IPS DF 4.7 (cell line): ENCODE measurements at regions not wholly inside any gene's neighbourhood (a gene's known extent, or its start where the extent isn't known, plus 50 kb on each side); places are given as distances from the start of the nearest gene placed in this dataset.

Experiments used
- DNase-seq: peaks from one replicate; pipeline ENCODE4 v3.0.0-alpha.2; 2013; ENCODE audit warnings: low spot score; ENCODE audit errors: extremely low read depth

DNA sequence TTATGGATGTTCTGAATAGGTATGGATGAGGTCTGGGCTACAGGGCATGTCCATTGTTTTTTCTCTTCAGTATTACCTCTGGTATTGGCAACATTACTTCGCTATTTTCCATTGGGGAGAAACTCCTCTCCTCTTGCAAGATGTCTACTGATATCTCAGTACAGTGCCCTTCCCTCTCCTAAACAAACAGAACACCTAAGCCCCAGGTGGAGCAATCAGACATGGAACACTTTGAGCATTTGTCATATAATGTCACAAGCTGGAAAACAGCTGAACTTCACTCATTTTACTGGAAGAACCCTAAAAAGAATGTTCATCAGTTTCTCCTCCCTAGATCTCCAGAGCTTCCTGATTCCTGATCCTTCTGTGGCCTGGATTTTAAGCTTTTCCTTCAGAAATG is 339.8 kb downstream of the FRK start:
- DNase-seq = no peak

DNA sequence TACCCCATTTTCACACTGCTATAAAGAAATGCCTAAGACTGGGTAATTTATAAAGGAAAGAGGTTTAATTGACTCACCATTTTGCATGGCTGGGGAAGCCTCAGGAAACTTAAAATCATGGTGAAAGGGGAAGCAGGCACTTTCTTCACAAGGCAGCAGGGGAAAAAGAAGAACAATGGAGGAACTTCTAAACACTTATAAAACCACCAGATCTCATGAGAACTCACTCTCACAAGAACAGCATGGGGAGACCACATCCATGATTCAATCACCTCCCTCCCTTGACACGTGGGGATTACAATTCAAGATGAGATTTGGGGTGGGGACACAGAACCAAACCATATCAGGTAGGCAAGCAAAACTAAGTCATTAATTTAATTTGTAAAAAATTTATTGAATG is 343.2 kb downstream of the FRK start:
- DNase-seq = no peak

DNA sequence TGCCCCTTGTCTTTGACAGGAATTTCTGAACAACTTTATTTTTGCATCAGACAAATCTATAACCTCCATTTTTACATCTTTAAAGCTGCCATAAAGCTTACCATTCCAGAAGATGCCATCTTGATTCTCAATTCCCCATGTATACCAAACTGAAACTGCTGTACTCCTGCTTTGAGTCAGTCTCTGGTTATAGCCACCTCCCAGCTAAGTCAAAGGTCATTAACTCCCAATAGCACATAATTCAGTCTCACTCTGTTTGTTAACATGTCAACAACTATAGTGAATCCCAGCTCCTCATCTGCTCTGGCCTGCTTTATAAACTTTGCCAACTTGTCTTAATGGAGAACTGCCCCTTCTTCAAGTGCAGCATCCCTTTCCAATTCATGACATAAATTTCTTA is 343.6 kb downstream of the FRK start:
- DNase-seq = no peak

DNA sequence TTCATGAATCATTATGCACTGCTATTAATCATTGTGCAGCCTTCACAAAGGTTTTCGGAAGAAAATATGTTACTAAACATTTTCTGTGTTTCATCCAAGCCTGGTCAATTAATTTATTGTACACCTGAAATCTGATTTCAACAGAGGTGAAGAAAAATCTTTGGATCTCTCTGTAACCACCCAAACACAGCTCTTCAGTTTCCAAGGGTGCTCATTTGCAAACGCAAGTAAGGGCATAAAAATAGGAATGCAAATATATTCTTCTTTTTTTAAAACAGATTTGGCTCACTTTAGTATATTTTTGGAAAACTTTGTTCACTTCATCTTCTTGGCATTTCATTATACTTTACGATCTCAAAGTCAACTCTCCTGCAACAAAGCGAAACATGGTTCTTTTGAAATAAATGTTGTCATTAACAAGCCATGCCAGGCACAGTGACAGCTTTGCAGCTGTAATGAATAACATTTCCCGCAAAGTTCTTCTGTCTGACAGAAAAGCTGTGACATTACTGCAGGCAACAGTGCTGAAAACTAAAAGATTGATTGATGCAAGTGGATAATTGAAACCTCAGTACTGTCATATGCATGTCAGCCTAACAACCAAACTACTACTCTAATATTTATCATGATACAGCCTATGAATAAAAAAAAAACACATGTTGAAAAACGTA is 348.3 kb downstream of the FRK start:
- DNase-seq = no peak

DNA sequence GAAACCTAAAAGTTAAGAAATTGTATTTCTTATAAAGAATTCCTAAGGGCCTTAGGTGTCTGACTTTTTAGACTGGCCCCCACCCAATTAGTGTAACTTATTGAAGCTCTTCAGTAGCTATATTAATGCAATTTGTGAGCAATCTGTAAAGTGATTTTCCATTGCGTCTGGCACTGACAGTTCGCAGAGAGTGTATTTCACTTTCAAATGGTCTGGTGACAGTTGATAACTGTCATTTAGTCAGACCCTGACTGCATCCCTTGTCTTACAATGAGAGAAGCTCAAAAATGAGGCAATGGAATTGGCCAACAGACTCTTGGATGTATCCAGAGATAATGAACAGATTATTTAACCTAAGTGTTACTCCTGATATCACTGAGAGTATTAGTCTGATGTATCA is 351.8 kb downstream of the FRK start:
- DNase-seq = no peak

DNA sequence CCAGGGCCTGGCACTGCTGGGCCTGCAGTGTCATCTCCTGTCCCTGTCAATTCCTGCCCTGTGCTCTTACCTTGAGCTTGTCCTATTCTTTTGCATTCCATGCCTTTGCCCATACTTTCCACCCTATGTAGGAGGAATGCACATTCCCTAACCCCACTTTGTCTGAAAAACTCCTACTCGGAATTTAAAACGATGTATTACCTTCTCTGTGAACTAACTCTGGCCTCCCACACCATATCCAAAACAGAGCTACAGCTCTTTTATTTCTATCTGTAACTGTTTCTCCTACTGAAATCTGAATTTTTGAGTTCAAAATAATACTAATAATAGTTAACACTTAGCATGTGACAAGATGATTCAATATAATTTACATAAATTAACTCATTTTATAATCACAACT is 353.7 kb downstream of the FRK start:
- no peak for DNase-seq

DNA sequence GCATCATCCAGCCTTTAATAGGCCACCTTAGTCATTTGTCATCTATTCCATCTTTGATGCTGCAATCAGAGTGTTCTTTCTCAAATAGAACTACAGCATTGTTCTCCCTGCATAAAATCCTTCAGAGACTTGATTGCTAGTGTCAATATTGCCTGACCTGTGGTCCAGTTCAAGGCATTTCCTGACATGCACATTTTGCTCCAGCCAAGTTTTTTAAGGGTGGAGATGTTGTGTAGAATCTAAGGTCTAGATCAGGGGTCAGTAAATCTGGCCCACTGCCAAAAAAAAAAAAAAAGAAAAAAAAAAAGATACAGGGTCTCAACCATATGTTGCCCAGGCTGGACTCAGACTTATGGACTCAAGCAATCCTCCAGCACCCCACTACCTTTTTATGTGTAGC is 354.4 kb downstream of the FRK start:
- DNase-seq = no peak

DNA sequence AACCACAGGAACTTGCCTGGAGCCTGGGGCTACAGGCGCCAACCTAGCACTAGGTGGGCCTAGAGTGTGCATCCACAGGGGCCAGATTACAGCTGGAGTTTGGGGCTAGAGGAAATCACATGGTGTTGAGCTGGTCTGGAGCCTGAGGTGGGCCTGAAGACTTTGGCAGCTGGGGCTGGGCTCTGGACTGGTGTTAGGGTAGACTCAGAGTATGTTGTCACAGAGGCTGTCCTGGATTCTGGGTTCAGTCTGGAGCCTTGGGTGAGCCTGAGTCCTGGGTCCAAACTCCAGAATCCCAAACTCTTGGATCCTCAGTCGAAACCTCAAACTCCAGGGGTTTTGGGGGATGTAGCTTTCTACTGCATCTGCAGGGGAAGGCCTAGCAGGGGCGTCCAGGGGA is 356.7 kb downstream of the FRK start:
- DNase-seq = no peak

DNA sequence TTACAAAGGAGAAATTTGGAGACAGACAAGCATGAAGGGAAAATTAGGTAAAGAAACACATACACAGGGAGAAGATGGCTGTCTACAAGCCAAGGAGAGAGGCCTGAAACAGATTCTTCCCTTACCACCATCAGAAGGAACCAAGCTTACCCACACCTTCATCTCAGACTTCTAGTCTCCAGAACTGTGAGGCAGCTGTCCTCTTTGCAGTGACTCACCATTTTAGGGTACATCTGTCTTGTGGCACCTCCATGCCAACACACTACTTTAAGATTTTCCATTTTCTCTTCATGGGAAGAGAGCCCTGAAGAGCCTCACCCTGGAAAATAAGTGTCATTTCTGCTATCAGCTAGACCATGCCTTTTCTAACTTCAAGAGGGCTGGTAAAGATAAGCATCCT is 369.3 kb downstream of the FRK start:
- DNase-seq = no peak

DNA sequence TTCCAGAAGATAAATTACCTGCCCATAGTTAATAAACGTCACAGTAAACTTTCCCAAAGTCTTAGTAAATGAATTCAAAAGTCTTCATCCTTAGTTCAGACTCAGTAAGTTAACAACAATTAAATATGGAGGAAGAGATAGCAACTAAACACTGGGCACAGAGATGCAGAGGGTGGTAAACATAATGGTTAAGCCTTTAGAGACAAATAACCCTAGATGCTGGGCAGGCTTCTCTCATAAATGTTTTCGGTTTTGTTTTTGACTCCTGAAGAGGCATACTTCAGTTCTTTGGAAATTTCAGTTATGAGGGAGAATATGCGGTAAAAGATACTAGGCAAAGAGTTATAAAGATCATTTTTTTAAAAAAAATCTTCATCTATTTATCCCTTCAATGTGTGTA is 369.8 kb downstream of the FRK start:
- DNase-seq = no peak

DNA sequence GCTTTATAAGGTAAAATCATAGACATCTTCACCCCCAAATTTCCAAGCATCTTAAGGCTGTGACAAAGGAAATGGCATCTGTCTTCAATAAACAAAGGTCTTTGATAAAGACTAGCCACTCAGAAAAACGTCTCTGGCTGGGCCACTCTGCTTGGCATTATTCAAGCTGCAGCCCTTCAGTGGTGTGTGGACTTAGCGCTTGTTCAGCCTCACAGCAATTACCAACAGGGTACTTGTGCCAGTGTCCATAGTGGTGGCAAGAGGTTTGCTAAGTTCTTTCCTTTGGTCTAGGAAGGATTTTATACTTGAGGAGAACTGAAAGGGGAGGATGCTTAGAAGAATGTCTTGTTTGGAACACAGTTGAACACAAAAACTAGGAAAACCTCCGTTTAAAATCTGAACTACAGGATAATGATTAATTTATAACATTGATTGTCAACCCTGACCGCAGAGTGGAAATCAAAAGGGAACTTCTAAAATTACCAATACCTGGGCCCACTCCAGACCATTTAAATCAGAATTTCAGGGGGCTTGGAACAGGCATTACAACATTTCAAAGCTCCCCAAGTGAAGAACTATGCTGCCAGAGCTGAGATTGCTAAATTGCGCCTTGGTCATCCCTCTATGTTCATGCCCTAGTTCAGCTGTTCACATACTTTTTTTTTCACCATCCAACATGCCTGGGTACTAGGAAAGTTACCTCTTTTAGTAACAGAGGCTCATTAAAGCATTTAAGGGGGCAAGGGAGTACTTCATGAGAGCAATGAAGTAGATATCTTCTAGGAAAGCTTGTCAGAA is 378.5 kb downstream of the FRK start:
- no peak for DNase-seq

DNA sequence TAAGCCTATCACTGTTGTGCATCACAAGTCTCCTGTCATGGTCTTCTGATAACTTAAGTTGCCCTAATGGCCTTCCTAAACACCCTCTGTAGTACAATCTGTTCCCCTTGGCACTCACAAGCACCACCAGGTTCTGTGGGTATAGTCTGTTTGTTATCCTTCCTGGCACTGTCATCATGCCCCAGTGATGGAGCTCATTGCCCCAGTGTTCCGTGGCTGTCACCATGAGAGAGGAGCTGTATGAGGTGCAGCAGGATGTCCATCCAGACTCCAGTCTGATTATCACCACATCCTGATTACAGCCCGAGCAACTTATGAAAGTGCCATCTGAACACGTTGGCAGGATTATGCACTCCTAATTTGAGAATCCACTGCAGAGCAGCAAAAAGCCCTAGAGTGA is 380.1 kb downstream of the FRK start:
- DNase-seq = no peak

DNA sequence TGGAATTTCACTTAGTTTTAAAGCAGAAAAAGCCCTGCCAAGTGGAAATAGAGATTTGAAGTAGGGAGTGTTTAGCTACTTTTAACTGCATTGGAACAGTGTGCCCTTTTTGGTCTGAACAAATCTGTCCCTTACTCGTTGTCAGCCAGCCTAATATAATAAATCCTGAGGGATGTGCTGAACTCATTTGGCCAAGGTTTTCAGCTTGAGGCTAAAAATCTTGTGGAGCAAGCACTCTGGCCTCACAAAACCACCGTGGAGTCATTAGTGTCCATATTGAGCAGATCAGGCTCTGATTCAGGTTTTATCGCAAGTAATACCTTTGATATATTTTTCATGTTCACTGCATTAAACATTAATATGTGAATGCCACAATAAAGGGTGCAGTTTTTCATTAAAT is 383.5 kb downstream of the FRK start:
- DNase-seq = no peak

DNA sequence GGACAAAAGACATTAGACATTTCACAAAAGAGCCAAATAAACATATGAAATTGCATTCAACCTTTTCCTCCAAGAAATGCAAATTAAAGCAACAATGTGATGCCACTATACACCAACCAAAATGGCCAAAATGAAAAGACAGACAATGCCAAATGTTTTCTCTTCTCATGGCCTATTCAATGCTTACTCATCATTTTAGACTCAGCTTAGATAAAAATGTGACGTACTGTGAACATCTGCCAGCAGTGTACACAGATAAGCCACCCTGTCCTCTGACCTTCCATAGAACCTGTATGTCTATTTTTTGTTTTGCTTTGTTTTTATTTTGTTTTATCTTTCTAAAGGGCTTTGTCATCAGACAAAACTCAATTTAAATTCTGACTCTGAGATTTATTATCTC is 385.2 kb downstream of the FRK start:
- no peak for DNase-seq

DNA sequence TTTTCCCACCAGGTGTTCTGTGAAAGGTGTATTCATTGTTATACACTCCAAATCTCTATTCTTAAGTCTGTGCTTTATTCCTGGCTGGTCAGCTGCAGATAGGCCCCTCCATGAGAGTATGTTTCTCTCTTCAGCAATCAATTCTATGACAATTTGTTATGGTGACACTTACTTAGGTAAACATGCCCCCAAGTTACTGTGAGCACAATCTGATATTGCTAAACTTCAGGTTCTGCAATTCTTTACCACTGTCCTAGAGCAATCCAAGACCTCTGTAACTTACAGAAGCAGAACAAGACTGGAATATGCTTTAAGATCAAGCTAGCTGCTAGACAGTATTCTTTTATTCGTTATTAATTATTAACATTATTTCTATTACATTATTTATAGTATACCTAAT is 391.9 kb downstream of the FRK start:
- DNase-seq = no peak

DNA sequence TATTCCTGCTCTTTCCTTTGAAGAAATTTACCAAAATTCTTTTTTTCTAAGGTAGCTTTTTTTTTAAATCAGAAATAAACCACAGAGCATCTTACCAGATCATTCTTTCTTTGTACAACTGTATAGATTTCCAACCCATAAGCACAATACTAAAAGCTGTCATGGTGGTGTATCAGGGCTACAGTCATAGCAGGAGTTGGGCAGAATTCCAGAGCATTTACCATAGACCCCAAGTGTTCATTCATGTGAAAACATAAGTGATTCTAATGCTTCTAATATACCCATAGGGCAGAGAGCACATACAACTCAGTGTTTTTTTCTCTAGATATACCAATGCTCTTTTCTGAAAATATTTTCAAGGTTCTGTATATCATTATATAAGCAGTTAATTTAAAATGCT is 392.5 kb downstream of the FRK start:
- no peak for DNase-seq

DNA sequence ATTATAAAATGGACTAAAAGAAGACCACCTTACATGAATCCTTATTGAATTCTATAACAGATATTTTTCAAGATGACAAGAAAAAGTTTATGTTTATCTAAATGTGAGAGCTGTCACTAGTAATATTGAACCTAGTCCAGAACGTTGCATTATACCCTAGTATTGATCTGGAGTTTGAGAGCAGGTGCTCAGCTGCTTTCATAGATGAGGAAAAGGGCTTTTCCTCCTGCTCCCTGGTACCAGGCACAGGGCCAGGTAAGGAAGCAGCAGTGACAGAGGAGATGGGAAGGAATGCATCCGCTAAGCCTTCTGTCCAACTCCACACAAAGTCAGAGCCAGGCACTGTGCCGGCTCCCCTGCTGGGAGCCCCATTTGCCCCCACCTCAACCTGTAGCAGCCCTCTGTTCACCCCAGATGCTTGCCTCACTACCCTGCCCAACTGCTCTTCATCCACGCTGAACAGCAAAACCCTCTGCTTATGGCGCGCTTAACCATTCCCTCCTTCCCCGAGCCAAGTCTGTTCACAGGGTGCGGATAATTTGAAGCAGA is 393.1 kb downstream of the FRK start:
- no peak for DNase-seq

DNA sequence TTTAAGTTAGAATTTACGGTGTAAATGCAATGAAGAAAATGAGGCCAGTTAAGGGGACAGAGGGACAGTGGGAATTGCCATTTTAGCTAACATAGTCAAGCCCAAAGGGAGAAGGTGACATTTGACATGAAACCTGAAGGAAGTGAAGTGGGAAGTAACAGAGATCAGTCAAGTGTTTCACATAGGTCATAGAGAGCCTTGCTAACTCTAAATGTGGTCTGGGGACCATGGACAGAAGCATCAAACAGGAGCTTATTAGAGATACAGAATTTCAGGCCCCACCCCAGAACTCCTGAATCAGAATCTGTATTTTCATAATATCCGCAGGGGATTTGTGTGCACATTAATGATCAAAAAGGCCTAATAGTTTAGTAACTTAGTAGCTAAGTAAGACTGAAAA is 393.7 kb downstream of the FRK start:
- DNase-seq = no peak

DNA sequence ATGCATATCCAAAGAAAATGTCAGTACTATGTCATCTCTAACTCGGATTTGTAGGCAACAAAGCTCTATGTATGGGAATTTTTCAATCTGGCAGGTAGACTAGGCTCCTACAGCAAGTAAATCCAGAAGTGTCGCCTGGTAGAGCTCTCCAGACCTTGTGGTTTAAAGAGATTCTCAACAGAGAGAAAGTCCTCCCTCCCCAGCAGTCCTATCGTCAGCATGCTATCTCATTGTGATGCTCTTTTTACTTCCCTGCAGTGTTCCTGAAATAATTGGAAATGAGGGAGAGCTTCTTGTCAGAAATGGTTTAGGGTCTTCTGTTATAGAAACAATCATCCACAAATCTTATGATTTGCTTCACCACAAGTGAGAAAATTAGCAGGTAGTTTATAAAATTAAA is 395.4 kb downstream of the FRK start:
- DNase-seq = no peak

DNA sequence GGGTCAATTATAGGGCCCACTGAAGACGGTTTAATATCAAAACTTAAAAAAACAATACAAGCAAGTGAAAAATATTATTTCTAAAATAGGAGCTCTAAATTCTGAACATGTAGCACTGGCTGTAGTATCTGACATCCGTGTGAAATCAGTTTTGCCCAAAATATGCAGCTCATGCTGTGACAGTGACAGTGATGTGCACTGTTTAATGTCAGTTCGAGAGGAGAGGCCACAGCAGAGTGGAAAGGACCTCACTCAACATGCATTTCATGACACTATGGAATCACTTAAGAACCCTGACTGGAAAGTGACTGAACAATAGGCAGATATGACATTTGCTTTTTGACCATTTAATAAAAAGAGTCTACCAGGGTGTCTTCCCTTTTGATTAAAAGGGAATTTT is 397.0 kb downstream of the FRK start:
- no peak for DNase-seq

DNA sequence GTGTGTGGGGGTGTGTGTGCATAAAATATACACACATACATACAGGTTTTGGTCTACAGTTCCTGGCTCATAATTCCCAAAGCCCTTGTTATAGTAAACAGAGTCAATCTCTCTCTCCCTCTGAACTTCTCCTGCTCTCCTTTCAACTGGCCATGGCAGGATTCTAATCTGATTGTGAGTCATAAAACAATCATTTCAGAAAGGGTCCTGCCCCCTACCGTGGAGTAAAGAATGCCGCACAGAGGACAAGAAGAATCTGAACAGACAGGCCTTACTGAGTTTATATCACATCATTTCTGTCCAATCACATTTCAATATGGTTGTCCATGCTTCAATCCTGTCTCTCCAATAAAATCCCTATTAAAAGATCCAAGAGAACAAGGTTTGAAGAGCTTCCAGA is 416.9 kb downstream of the FRK start:
- no peak for DNase-seq

DNA sequence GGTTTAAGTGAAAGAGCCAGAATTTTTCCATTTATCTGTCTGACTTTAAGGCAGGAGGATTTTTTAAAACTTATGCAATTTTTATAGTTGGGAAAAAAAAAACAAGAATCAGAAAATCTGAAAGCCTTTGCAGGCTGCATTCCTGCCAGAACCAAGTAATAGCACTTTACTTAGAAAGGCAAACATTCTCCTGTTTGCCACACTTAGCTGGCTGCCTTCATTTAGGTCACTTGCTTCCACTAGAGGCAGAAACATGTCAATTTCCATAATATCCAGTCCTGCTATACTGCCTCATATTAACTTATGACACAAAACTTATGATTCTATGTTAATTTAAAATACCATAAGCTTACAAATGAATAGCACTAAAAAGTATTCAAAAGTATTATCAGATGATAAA is 425.8 kb downstream of the FRK start:
- DNase-seq = no peak

DNA sequence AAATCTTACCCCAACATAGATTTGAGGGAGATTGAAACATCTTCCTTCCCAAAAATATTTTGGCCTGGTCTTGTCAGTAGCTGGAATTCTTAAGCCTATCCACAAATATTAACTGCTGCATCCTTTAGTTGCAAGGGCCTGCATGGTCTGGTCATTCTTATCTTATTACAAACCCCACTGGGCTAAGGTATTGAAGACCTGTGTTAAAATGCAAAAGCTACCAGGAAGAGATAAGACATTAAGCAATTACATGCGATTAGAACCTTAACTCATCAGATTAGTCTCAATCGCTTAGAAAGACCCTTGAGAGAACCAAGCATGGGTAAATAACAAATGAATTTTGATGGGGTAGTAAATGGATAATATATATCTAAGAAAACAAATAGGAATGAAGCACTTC is 426.6 kb downstream of the FRK start:
- DNase-seq = no peak
